SW 1271 (cell line): ENCODE measurements at regions not wholly inside any gene's neighbourhood (a gene's known extent, or its start where the extent isn't known, plus 50 kb on each side); places are given as distances from the start of the nearest gene placed in this dataset.

Experiments
- DNase-seq, 2 experiments: peaks; one replicate each; lab custom pipeline; 2025; lab: John Stamatoyannopoulos, UW

GRCh38 chr3:180185650-180186049, 148.9 kb upstream of the PEX5L start:
- no peak for DNase-seq

GRCh38 chr3:180188512-180189309, 152.0 kb upstream of the PEX5L start:
- DNase-seq = no peak

GRCh38 chr3:180189310-180189648, 152.5 kb upstream of the PEX5L start:
- DNase-seq = no peak

- no peak for DNase-seq
Observed at GRCh38 chr3:180196658-180197057, 159.9 kb upstream of the PEX5L start.

GRCh38 chr3:180199417-180199995, 162.8 kb upstream of the PEX5L start:
- no peak for DNase-seq

- DNase-seq = no peak
Observed at GRCh38 chr3:180215866-180216265, 179.1 kb upstream of the PEX5L start.

- no peak for DNase-seq
Observed at GRCh38 chr3:180223268-180223667, 186.5 kb upstream of the PEX5L start.

GRCh38 chr3:180229113-180229512, 192.4 kb upstream of the PEX5L start:
- no peak for DNase-seq

- no peak for DNase-seq
Observed at GRCh38 chr3:180239939-180240338, 203.2 kb upstream of the PEX5L start.

GRCh38 chr3:180246688-180247195, 210.0 kb upstream of the PEX5L start:
- no peak for DNase-seq

- DNase-seq = no peak
Observed at GRCh38 chr3:180250172-180250571, 213.4 kb upstream of the PEX5L start.

- DNase-seq = no peak
Observed at GRCh38 chr3:180252683-180253082, 215.9 kb upstream of the PEX5L start.

GRCh38 chr3:180253283-180253682, 216.5 kb upstream of the PEX5L start:
- no peak for DNase-seq

- DNase-seq = no peak
Observed at GRCh38 chr3:180264479-180264878, 227.7 kb upstream of the PEX5L start.

- DNase-seq = no peak
Observed at GRCh38 chr3:180265551-180265950, 228.8 kb upstream of the PEX5L start.

GRCh38 chr3:180267202-180267843, 230.6 kb upstream of the PEX5L start:
- DNase-seq = no peak

- no peak for DNase-seq
Observed at GRCh38 chr3:180274536-180274935, 237.8 kb upstream of the PEX5L start.

GRCh38 chr3:180275176-180275575, 238.4 kb upstream of the PEX5L start:
- no peak for DNase-seq

- no peak for DNase-seq
Observed at GRCh38 chr3:180277041-180277440, 240.3 kb upstream of the PEX5L start.

GRCh38 chr3:180278583-180279188, 241.9 kb upstream of the PEX5L start:
- DNase-seq = no peak

GRCh38 chr3:180280555-180280954, 243.8 kb upstream of the PEX5L start:
- DNase-seq = no peak

GRCh38 chr3:180282386-180282785, 245.6 kb upstream of the PEX5L start:
- no peak for DNase-seq

GRCh38 chr3:180283251-180283650, 246.5 kb upstream of the PEX5L start:
- no peak for DNase-seq
